GM18907 (cell line): ENCODE measurements at regions not wholly inside any gene's neighbourhood (a gene's known extent, or its start where the extent isn't known, plus 50 kb on each side); places are given as distances from the start of the nearest gene placed in this dataset.
"Not testable (repeated sequence)": the region's sequence is repeated elsewhere in the genome, so short reads cannot be mapped to it uniquely, and the experiment has no call there.

Experiments used
- ATAC-seq: cut with Tn5 transposase; IDR thresholded peaks from one replicate; pipeline ENCODE4 v1.9.1; 2021; ENCODE audit warnings: mild to moderate bottlenecking, moderate library complexity; ENCODE audit not compliant: unreplicated experiment

- ATAC-seq: no peak
Observed at GRCh38 chr6:126890055-126890454, 228.4 kb upstream of the RSPO3 start.

DNA sequence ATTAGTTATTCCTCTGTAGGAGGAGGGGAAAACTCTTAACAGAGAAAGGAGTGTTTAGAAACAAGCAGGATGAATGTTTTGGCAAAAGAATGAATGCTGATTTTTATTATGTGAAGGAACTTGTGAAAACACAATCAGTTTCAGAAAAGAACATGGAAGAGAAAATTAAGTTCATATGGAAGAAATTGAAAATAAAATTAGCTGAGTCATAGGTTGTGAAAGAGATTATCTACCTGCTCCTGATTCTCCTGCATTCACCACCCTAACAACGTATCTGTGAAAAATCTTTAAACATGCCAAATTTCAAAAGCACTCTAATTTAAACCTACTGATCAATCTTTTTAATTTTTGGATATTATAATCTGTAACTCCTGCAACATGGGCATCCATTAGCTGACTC is 227.3 kb upstream of the RSPO3 start:
- ATAC-seq: no peak

GRCh38 chr6:126892869-126893268 is 225.6 kb upstream of the RSPO3 start:
- ATAC-seq: not testable (repeated sequence)

DNA sequence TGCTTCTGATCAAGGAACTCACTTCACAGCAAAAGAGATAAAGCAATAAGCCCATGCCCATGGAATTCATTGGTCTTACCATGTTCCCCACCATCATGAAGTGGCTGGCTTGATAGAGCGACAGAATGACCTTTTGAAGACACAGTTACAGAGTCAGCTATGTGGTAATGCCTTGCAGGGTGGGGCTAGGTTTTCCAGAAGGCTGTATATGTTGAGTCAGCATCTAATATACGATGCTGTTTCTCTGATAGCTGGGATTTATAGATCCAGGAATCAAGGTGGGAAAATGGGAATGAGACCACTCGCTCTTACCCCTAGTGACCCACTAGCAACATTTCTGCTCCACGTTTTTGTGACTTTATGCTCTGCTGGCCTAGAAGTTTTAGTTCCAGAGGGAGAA is 220.7 kb upstream of the RSPO3 start:
- no peak for ATAC-seq

GRCh38 chr6:126904176-126904575 is 214.3 kb upstream of the RSPO3 start:
- no peak for ATAC-seq

- ATAC-seq: no peak
Observed at GRCh38 chr6:126905917-126906316, 212.6 kb upstream of the RSPO3 start.

DNA sequence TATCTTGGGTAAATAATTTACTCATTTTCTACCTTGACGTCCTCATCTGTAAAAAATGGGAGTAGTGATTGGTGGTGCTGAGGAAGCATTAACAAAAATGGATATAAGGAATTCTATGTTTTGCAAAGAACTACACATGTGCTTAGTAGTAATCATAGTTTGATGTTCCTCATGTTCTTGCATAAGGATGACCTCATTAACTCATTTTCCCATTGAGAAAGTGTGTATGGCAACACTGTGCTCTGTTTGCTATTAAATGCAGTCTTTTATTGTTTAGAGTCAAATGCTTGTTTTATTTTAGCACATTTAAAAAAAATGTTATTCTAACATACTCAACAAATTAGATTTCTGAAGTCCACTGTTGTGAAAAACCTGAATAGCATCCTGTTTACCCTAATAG is 211.2 kb upstream of the RSPO3 start:
- ATAC-seq: no peak

GRCh38 chr6:126907996-126908395 is 210.5 kb upstream of the RSPO3 start:
- no peak for ATAC-seq

GRCh38 chr6:126909493-126909892 is 209.0 kb upstream of the RSPO3 start:
- ATAC-seq: no peak

- ATAC-seq: no peak
Observed at GRCh38 chr6:126913651-126914050, 204.8 kb upstream of the RSPO3 start.

DNA sequence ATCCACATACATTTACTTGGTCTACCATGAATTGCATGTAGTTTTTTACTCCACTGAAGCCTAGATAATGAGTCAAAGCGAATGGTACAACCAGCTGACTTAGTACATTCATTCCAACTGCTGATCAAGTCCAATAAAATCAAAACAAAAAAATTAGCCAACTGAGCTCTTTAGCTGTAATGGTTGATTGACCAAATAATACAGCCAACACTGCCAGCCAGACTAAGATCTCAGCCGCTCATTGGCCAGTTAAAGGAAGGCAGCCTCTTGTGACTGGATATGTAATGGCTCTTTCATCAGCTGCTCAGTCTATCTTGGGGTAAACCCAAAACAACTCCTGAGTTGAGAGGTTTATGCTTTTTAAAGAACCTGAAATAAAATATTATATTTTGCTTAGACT is 204.3 kb upstream of the RSPO3 start:
- no peak for ATAC-seq

GRCh38 chr6:126914801-126915200 is 203.7 kb upstream of the RSPO3 start:
- ATAC-seq: no peak

- no peak for ATAC-seq
Observed at GRCh38 chr6:126919947-126920346, 198.5 kb upstream of the RSPO3 start.

DNA sequence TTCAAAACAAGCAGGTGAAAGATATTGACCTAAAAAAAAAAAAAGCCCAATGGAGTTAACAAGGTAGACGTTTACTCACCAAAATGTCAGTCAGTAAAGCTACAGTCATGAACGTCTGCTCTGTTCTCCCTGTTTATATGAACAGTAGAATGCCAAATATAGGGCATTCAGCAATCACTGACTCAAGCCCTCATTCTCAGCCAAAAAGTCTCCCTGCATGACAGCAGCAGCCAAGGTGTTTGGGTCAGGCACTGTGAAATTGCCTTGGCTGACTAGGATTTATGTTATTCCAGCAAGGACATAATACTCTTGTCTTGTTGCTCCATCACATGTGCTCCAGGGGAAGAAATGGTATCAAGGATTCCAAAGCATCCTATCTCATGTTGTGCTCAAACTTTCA is 194.7 kb upstream of the RSPO3 start:
- ATAC-seq: no peak

DNA sequence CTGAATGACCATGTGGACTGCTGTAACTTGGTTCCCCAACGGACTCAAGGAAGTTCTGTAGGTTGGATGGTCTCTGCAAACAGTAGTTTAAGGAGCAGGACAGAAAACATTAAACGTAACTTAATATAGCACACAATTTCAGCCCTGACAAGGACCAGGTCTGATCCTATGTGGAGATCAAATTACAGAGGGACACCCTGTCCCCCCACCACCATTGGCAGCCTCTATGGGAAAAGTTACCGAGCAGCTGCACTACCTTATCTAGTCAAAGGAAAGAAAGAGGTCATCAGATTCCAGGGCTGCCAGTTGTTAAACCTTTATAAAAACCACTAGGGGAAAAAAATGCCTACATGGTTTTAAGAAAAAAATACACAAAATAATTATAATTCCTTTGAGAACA is 191.5 kb upstream of the RSPO3 start:
- no peak for ATAC-seq

DNA sequence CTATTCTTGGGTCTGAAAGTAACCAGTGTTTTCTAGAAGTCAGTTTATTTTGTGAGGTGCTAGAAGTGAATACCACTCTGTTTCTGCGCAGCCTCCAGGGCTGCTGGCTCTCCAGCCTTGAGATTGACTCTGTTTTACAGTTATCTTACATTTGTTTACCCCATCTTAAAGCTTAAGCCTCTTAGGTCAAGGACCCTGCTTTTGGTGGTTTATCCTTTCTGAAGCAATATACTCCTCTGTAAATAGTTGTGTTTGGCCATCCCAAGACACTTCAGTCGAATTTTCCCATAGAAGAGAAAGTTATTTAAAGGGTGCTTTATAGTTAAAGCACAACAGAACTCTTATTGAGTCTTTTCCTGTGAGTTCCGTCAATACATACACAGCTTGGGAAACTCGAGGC is 190.6 kb upstream of the RSPO3 start:
- ATAC-seq: no peak

- no peak for ATAC-seq
Observed at GRCh38 chr6:126937426-126937825, 181.0 kb upstream of the RSPO3 start.

DNA sequence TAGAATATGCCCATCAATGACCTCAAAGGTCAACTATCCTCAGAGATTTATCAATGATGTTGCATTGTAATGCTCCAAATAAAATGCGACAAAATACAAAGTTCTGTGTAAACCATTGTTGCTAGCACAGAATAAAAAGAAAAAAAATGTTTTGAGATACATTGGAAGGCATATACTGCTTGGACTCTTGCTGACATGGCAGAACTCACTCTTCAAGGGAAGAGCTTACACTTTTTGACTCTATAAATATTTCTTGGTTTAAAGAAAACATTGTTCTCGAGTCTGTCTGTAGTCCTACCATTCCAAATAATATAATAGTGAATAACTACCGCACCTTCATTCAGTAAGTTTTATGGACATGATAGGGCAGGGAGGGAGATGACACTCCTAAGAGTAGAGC is 178.7 kb upstream of the RSPO3 start:
- no peak for ATAC-seq

- ATAC-seq: no peak
Observed at GRCh38 chr6:126941751-126942150, 176.7 kb upstream of the RSPO3 start.

DNA sequence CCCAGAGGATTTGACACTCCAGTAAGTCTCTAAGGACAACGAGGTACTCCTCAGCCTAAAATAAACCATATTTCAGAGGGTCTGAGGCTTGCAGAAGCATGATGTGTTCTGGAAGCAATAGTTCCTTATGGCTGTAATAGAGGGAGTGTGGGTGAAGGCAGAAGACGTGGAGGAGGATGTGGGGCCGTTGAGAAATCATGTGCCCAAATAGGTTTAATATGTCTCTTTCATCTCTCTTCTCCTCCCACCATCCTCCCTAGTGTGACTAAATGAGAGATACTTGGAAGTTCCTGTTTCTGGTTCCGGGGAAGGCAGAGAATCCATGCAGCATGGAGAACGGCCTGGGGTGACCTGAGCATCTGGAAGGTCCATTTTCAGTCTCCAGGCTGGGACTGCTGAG is 174.0 kb upstream of the RSPO3 start:
- no peak for ATAC-seq

DNA sequence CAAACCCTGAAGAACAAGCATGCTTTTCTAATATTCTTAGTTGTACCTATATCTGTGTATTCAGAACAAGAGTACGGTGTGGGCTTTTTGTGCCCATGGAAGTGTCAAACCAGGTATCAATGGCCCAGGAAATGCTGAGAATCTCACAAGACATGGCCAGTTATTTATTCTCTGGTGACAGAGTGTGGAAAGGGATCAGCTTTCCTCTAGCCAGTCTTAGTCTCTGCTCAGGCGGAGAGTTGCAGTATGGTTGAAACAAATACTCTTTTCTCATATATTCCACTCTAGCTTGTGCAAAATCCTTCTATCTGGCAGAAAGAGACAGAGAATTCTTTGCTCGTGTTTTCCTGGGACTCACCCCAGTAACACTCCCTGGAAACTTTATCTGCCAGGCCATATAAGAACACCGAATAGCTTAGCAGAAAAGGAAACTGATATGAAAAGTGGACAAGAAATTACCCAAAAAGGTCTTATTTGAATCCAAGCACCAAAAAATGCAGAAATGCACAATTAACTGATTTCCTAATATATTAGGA is 173.3 kb upstream of the RSPO3 start:
- ATAC-seq: no peak

DNA sequence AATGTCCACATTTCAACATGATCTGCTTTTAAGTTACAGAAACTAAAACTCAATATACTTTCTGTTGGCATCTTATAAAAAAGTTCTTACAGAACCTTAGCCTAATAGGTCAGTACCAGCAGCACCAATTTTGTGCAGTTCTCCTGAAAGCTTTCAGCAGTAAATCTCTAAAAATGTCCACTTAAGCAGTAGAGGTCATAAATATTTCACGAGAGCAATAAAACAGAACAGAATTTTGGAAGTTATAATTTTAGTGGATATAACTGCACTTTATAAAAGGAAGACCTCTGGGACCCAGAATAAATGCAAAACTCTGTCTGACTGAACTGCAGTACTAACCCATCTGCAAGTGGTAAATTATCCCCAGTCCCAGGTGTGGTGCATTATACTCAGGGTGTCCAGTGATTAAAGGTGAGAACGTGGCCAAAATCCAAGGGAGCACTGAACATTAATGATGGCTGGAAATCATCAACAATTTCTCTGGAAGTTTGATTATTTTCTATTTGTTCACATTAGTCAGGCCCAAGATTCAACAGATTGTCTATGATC is 172.6 kb upstream of the RSPO3 start:
- no peak for ATAC-seq

- ATAC-seq: no peak
Observed at GRCh38 chr6:126947070-126947469, 171.4 kb upstream of the RSPO3 start.
